HCT116 (cell line): ENCODE measurements at regions not wholly inside any gene's neighbourhood (a gene's known extent, or its start where the extent isn't known, plus 50 kb on each side); places are given as distances from the start of the nearest gene placed in this dataset.

Experiments used
- ATAC-seq: fragments of 200-7000 bp; cut with Tn5 transposase; 2 replicates; pipeline ENCODE4 v1.9.1; 2020; ENCODE audit warnings: mild to moderate bottlenecking, moderate library complexity
- BruUV-seq: library from RNA; stranded (reverse); fragments of 400-500 nt; replicated peaks from 2 replicates; lab custom pipeline; 2021; lab: Mats Ljungman, UMichigan
- CTCF ChIA-PET: fragments of 300-600 bp; sonication (Branson Sonifier 250); formaldehyde crosslinking; loops from one replicate; lab custom pipeline; 2021; ENCODE audit warnings: antibody characterized with exemption; lab: Charles Lee
- POLR2A ChIA-PET: fragments of 300-600, 350-600 bp; sonication (Branson Sonifier 250); formaldehyde crosslinking; loops from one replicate; lab custom pipeline; 2021; ENCODE audit warnings: antibody characterized with exemption; lab: Charles Lee
- RAD21 ChIA-PET, 2 experiments: fragments of 300-600 bp; sonication (Branson Sonifier 250); formaldehyde crosslinking; loops; one replicate each; lab custom pipeline; 2023; ENCODE audit warnings: low total read pairs in 2 of 2; ENCODE audit not compliant: uncharacterized antibody in 2 of 2, unreplicated experiment in 2 of 2, low non-redundant PET in 1 of 2; lab: Charles Lee
- DNase-seq: peaks from one replicate; pipeline ENCODE4 v3.0.0-alpha.2; 2010; ENCODE audit warnings: low read depth, low spot score
- H2AFZ ChIP-seq: fragments of 200-600 bp; shearing (Covaris generic), sonication (generic); 2 replicates; pipeline ENCODE4 v1.6.1; 2017; ENCODE audit warnings: low read depth, mixed run types, mixed read lengths, antibody characterized with exemption, low read length; ENCODE audit not compliant: poor library complexity, severe bottlenecking
- H3K27ac ChIP-seq: 2 replicates; pipeline ENCODE4 v1.5.1; 2012; ENCODE audit warnings: low read depth, low read length
- H3K27me3 ChIP-seq: fragments of 200-600 bp; sonication (generic); 2 replicates; pipeline ENCODE4 v1.6.1; 2016; ENCODE audit warnings: mixed run types, low read length, mixed read lengths; ENCODE audit not compliant: insufficient read depth
- H3K36me3 ChIP-seq, 2 experiments: fragments of 200-500 bp in 1 of 2; fragments of 200-600 bp in 1 of 2; sonication (Bioruptor generic) in 1 of 2; sonication (generic) in 1 of 2; 2 replicates each; pipeline versions ENCODE4 v1.5.1 to v1.6.1; 2014 to 2016; ENCODE audit warnings: low read length in 2 of 2, inconsistent platforms in 1 of 2, mixed read lengths in 1 of 2, mixed run types in 1 of 2; ENCODE audit not compliant: insufficient read depth in 2 of 2, control insufficient read depth in 1 of 2
- H3K4me1 ChIP-seq, 2 experiments: fragments of 200-600 bp in 1 of 2; sonication (generic) in 1 of 2; 2 replicates each; pipeline versions ENCODE4 v1.5.1 to v1.6.1; 2012 to 2017; ENCODE audit warnings: low read length in 2 of 2, inconsistent platforms in 1 of 2, mild to moderate bottlenecking in 1 of 2, mixed read lengths in 1 of 2, mixed run types in 1 of 2, moderate library complexity in 1 of 2; ENCODE audit not compliant: insufficient read depth in 2 of 2, control insufficient read depth in 1 of 2
- H3K4me2 ChIP-seq: fragments of 200-600 bp; sonication (generic); 2 replicates; pipeline ENCODE4 v1.6.1; 2017; ENCODE audit warnings: mixed run types, low read length, mixed read lengths
- H3K4me3 ChIP-seq, 2 experiments: fragments of 200-600 bp in 1 of 2; sonication (generic) in 1 of 2; replicated peaks in 1 of 2; 2 replicates each; pipeline ENCODE4 v1.5.1; 2011 to 2016; ENCODE audit warnings: low read length in 2 of 2, control low read depth in 1 of 2, low read depth in 1 of 2, mild to moderate bottlenecking in 1 of 2, mixed read lengths in 1 of 2, mixed run types in 1 of 2
- H3K79me2 ChIP-seq: fragments of 200-600 bp; sonication (generic); 2 replicates; pipeline ENCODE4 v1.6.1; 2017; ENCODE audit warnings: mild to moderate bottlenecking, mixed run types, low read length, moderate library complexity, mixed read lengths; ENCODE audit not compliant: insufficient read depth
- H3K9ac ChIP-seq: fragments of 200-600 bp; sonication (generic); 2 replicates; pipeline ENCODE4 v1.6.1; 2016; ENCODE audit warnings: low read length, mixed read lengths
- H3K9me2 ChIP-seq: fragments of 200-600 bp; sonication (generic), shearing (Covaris generic); 2 replicates; pipeline ENCODE4 v1.6.1; 2017; ENCODE audit warnings: mixed run types, mild to moderate bottlenecking, moderate library complexity; ENCODE audit not compliant: insufficient read depth
- H3K9me3 ChIP-seq, 2 experiments: fragments of 200-500 bp in 1 of 2; fragments of 200-600 bp in 1 of 2; sonication (Bioruptor generic) in 1 of 2; sonication (generic) in 1 of 2; 2 replicates each; pipeline ENCODE4 v1.6.1; 2014 to 2017; ENCODE audit warnings: low read length in 2 of 2, mixed read lengths in 2 of 2, inconsistent platforms in 1 of 2, low read depth in 1 of 2, mild to moderate bottlenecking in 1 of 2, mixed run types in 1 of 2, moderate library complexity in 1 of 2; ENCODE audit not compliant: control insufficient read depth in 1 of 2, insufficient read depth in 1 of 2
- H4K20me1 ChIP-seq: fragments of 200-600 bp; sonication (generic), shearing (Covaris generic); 2 replicates; pipeline ENCODE4 v1.6.1; 2017; ENCODE audit warnings: mixed run types, mild to moderate bottlenecking, moderate library complexity; ENCODE audit not compliant: insufficient read depth
- ATF3 ChIP-seq: IDR thresholded peaks from 2 replicates; pipeline ENCODE4 v1.6.1; 2012
- CBX3 ChIP-seq: IDR thresholded peaks from 2 replicates; pipeline ENCODE4 v1.6.1; 2012; ENCODE audit warnings: low read depth
- CEBPB ChIP-seq: IDR thresholded peaks from 2 replicates; pipeline ENCODE4 v1.6.1; 2012; ENCODE audit warnings: low read depth
- CTCF ChIP-seq, 3 experiments: fragments of 200-600 bp in 1 of 3; sonication (generic) in 1 of 3; IDR thresholded peaks in 2 of 3; conservative IDR thresholded peaks in 1 of 3; 2 replicates each; pipeline ENCODE4 v1.5.1; 2012 to 2017; ENCODE audit warnings: low read depth in 2 of 3, low read length in 2 of 3, antibody characterized with exemption in 1 of 3, borderline replicate concordance in 1 of 3, control low read depth in 1 of 3, mild to moderate bottlenecking in 1 of 3, mixed read lengths in 1 of 3, mixed run types in 1 of 3, moderate library complexity in 1 of 3; ENCODE audit not compliant: insufficient read depth in 1 of 3
- EGR1 ChIP-seq: IDR thresholded peaks from 2 replicates; pipeline ENCODE4 v1.6.1; 2012; ENCODE audit warnings: low read depth
- EZH2 ChIP-seq: fragments of 200-600 bp; sonication (generic); IDR thresholded peaks from 2 replicates; pipeline ENCODE4 v1.6.1; 2017; ENCODE audit warnings: antibody characterized with exemption, mixed run types
- EZH2phosphoT487 ChIP-seq: fragments of 200-600 bp; IDR thresholded peaks from 2 replicates; pipeline ENCODE4 v1.6.1; 2018; ENCODE audit warnings: antibody characterized with exemption, borderline replicate concordance
- FOSL1 ChIP-seq: IDR thresholded peaks from 2 replicates; pipeline ENCODE4 v1.6.1; 2012; ENCODE audit warnings: low read depth
- MAX ChIP-seq: IDR thresholded peaks from 2 replicates; pipeline ENCODE4 v1.6.1; 2012
- POLR2A ChIP-seq: IDR thresholded peaks from 2 replicates; pipeline ENCODE4 v1.7.0; 2011; ENCODE audit warnings: borderline replicate concordance; ENCODE audit not compliant: insufficient read depth, insufficient read length; ENCODE audit errors: extremely low read depth
- REST ChIP-seq: IDR thresholded peaks from 2 replicates; pipeline ENCODE4 v1.6.1; 2012; ENCODE audit warnings: low read depth
- SIN3A ChIP-seq: IDR thresholded peaks from 2 replicates; pipeline ENCODE4 v1.6.1; 2012; ENCODE audit warnings: low read depth
- SP1 ChIP-seq: IDR thresholded peaks from 2 replicates; pipeline ENCODE4 v1.6.1; 2012; ENCODE audit warnings: low read depth
- SRF ChIP-seq: IDR thresholded peaks from 2 replicates; pipeline ENCODE4 v1.6.1; 2012; ENCODE audit warnings: low read depth
- TCF7L2 ChIP-seq: IDR thresholded peaks from 2 replicates; pipeline ENCODE4 v1.7.0; 2011; ENCODE audit warnings: borderline replicate concordance, inconsistent platforms; ENCODE audit not compliant: insufficient read depth, insufficient read length; ENCODE audit errors: extremely low read depth
- ZBTB33 ChIP-seq: IDR thresholded peaks from 2 replicates; pipeline ENCODE4 v1.6.1; 2011; ENCODE audit warnings: mild to moderate bottlenecking, low read length, moderate library complexity; ENCODE audit not compliant: insufficient replicate concordance; ENCODE audit errors: extremely low read depth
- ZFX ChIP-seq: fragments of 450-650 bp; IDR thresholded peaks from 2 replicates; pipeline ENCODE4 v1.6.1; 2017
- ZNF274 ChIP-seq: fragments of 200-500 bp; sonication (Bioruptor generic); IDR thresholded peaks from 2 replicates; pipeline ENCODE4 v1.6.1; 2014; ENCODE audit warnings: mild to moderate bottlenecking, low read depth, low read length, inconsistent platforms
- intact Hi-C: fragments of 100-400 bp; cut with micrococcal nuclease; formaldehyde crosslinking; loops from 2 replicates; pipeline ENCODE4 v1.10.0; 2022

- Histone ChIP-seq H3K4me3 (no peak overlapping the region), H3K9me3 (peaks cover 5 to 27% of the 10 kb centered on the region in 2 experiments; a peak in 2 of 4 replicates), H2AFZ (no peak overlapping the region), H3K36me3 (no peaks in the 10 kb centered on the region), H3K9me2 (no peaks in the 10 kb centered on the region), H3K9ac (no peak overlapping the region), H3K4me2 (no peak overlapping the region), H3K27me3 (no peaks in the 10 kb centered on the region), H4K20me1 (no peaks in the 10 kb centered on the region), H3K27ac (no peak overlapping the region), H3K4me1 (no peaks in the 10 kb centered on the region), H3K79me2 (no peaks in the 10 kb centered on the region)
- ChIA-PET POLR2A (no interaction called here), CTCF (no interaction called here), RAD21 (no interaction called here)
- DNase-seq, result no peak
- no peak for ATAC-seq
- intact Hi-C loops, result no loop called here
- BruUV-seq, result no TSS peak
- no peak for TF ChIP-seq REST
- no peak for TF ChIP-seq ZBTB33
- TF ChIP-seq ZFX, result no peak
- TF ChIP-seq ATF3, result no peak
- TF ChIP-seq SRF, result no peak
- TF ChIP-seq POLR2A, result no peak
- no peak for TF ChIP-seq FOSL1
- TF ChIP-seq EZH2, result no peak
- TF ChIP-seq ZNF274, result no peak
- TF ChIP-seq SIN3A, result no peak
- no peak for TF ChIP-seq CBX3
- TF ChIP-seq TCF7L2, result no peak
- TF ChIP-seq MAX, result no peak
- TF ChIP-seq CTCF (IDR thresholded peaks at IDR 0.05 in 2 of 3, conservative IDR thresholded peaks at IDR 0.05 in 1 of 3; ENCODE audit: borderline replicate concordance in 1 of 3, insufficient read depth in 1 of 3, low read depth in 2 of 3, low read length in 2 of 3), result no peak
- no peak for TF ChIP-seq EZH2phosphoT487
- TF ChIP-seq CEBPB, result no peak
- TF ChIP-seq EGR1, result no peak
- TF ChIP-seq SP1, result no peak
Observed at GRCh38 chr3:88744896-88745295, 362.5 kb upstream of the EPHA3 start.
